GM12864 (cell line): ENCODE measurements at regions not wholly inside any gene's neighbourhood (a gene's known extent, or its start where the extent isn't known, plus 50 kb on each side); places are given as distances from the start of the nearest gene placed in this dataset.

Source experiments
- DNase-seq: peaks from one replicate; pipeline ENCODE4 v3.0.0-alpha.2; 2011; ENCODE audit warnings: low read depth
- H3K4me3 ChIP-seq: 2 replicates; pipeline ENCODE4 v1.5.1; 2011; ENCODE audit warnings: mild to moderate bottlenecking, low read depth, low read length, control low read depth
- TF ChIP-seq, protein P1 (sequence below): IDR thresholded peaks from 2 replicates; pipeline ENCODE4 v1.5.1; 2011; ENCODE audit warnings: low read depth, mild to moderate bottlenecking, moderate library complexity, low read length, control low read depth, inconsistent platforms; ENCODE audit errors: missing control alignments

DNA sequence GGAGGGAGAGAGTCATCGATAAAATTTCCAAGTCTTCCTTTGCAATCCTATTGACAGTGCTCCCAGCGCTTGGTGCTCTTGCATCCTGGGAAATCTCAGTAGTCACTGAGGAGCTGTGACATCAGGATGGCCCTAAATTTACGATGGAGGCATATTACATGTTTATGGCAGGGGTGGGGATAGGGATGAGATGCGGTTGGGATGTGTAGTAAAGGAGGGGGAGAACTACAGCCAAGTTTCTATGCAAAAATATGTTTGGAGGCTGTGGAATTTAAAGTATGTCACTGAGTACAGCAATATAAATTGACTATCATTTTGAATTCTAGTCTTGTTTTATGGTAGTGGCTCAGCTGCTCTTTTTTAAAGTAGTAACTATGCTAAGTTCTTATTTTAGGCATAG, 544.9 kb downstream of the PKHD1 start:
- DNase-seq: no peak
- TF ChIP-seq, protein P1, sequence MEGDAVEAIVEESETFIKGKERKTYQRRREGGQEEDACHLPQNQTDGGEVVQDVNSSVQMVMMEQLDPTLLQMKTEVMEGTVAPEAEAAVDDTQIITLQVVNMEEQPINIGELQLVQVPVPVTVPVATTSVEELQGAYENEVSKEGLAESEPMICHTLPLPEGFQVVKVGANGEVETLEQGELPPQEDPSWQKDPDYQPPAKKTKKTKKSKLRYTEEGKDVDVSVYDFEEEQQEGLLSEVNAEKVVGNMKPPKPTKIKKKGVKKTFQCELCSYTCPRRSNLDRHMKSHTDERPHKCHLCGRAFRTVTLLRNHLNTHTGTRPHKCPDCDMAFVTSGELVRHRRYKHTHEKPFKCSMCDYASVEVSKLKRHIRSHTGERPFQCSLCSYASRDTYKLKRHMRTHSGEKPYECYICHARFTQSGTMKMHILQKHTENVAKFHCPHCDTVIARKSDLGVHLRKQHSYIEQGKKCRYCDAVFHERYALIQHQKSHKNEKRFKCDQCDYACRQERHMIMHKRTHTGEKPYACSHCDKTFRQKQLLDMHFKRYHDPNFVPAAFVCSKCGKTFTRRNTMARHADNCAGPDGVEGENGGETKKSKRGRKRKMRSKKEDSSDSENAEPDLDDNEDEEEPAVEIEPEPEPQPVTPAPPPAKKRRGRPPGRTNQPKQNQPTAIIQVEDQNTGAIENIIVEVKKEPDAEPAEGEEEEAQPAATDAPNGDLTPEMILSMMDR: no peak
- no peak overlapping the region for H3K4me3 ChIP-seq

DNA sequence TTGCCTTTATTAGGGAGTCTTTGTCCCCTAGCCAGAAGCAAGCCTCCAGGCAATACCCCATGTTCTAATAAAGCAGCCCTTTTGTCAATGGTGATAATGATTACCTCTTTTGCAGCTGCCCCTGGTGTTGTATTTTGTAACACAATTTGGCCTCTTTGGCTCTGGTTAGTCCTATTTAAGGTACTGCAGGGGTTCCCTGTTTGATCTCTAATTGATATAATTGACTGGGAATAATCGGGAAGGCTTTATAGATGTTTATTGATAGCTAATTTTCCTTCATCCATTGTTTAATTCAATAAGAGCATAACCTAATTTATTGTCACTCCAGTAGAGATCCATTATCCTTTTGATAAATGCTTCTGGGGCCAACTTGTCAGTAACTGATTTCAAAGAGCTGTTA, 537.2 kb downstream of the PKHD1 start:
- no peak overlapping the region for H3K4me3 ChIP-seq
- no peak for DNase-seq
- TF ChIP-seq, protein P1: no peak

DNA sequence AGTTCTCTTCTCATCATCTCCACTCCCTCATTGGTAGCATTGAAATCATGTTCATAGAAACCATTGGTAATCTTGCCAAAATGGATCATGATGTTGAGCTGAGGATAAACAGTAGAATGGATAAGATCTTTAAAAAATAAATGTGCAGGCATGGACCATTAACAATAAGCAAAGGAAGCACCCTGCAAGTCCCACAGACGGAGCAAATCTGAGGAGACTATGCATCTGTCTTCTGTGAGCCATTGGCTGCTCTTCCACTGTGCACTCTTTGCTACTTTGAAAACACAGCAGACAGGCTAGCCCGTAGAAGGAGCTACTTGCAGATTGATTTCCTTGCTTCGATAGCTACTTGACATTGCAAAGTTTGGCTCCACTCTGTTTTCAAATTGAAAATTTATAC, 535.0 kb downstream of the PKHD1 start:
- no peak for DNase-seq
- no peak overlapping the region for H3K4me3 ChIP-seq
- TF ChIP-seq, protein P1: no peak

DNA sequence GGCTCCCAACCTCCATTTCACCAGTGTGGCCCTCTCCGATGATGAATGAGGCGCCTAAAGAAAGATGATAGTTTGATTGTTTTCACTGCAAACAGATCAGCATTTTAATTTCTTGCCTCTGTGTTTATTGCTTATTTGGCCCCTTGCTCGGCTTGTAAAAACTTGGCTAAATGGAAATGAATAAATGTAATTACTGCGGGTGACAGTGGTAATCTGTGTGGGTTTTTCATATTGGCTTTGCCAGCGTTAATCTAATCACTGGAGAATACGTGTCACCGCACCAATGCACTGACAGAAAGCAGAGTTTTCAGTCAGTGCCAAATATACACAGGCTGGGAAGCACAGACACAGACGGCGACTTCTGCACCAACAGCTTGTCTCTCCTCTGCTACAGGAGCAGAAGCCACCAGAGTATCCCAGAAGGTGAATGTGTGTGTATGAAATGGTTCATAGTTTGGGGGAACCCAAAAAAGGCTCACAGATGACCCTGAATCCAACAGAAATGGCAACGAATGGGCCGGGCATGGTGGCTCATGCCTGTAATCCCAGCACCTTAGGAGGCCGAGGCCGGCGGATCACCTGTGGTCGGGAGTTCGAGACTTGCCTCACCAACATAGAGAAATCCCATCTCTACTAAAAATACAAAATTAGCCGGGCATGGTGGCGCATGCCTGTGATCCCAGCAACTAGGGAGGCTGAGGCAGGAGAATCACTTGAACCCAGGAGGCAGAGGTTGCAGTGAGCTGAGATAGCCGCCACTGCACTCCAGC, 534.0 kb downstream of the PKHD1 start:
- H3K4me3 ChIP-seq: no peak overlapping the region
- DNase-seq: no peak
- TF ChIP-seq, protein P1: no peak

DNA sequence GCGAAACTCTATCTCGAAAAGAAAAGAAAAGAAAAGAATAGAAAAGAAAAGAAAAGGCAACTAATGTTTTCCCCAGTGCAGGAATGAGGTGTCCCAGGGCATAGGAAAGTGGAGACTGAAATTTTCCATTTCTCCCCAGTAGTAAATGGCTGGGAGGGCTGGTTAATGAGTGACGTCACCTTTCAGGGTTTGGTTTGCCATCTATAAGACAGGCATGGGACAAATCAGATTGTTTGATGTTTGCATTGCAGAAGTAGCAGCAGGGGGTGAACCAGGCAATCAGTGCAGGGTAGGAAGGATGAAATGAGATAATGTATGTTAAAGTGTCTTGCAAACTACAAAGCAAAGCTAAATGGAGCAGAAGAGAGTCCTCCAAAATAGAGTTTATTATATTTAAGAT, 533.4 kb downstream of the PKHD1 start:
- DNase-seq: no peak
- H3K4me3 ChIP-seq: no peak overlapping the region
- TF ChIP-seq, protein P1: no peak

DNA sequence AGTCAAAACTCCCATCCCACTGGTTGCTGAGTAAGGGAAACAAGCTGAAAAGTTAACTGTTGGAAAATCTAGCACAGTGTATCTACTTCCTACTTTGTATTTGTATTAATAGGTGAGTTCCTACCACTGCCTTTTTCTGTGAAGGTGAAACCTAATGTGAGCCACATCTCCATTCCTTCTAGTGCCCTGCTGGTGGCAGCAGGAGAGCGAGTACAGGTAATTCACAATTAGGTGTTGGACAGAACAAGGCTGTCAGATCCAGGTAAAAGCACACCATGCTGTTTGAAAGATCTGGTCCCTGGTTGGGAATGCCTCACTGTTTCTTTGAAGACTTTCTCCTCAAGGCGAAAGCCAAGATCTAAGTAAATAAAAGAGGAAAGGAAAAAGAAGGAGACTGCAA, 528.4 kb downstream of the PKHD1 start:
- no peak for DNase-seq
- H3K4me3 ChIP-seq: no peak overlapping the region
- TF ChIP-seq, protein P1: no peak

DNA sequence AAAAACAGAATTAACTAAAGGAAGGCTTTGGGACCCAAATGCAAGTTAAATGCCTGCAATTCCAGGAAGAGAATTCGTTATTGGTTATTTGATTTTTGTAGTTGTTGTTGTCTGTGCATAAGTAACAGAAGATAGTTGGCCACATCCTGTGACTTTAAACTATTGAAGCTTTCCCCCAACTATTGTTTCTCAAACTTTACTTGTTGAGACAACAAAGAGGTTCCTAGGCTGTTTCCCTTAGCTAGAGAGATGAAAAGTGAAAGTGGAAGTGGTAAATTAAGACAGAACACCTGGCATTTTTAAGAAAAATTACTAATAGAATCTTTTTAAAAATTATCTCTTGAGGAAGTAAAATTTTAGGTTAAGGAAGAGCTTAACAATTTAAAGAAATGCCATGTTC, 525.2 kb downstream of the PKHD1 start:
- no peak for DNase-seq
- TF ChIP-seq, protein P1: no peak
- no peak overlapping the region for H3K4me3 ChIP-seq
